CD4-positive, CD25-positive, alpha-beta regulatory T cell (primary cell): ENCODE measurements at regions not wholly inside any gene's neighbourhood (a gene's known extent, or its start where the extent isn't known, plus 50 kb on each side); places are given as distances from the start of the nearest gene placed in this dataset.

Source experiments
- ATAC-seq, 2 donors: fragments of 150-1000 bp; cut with Tn5 transposase; one replicate each; pipeline ENCODE4 v1.10.0; 2021; ENCODE audit warnings: low read depth in 2 of 2, moderate number of reproducible peaks in 2 of 2, moderate library complexity in 1 of 2
- DNase-seq, 3 donors: peaks; one replicate each; pipeline versions ENCODE4 v3.0.0 to v3.0.0-alpha.2; 2012 to 2022; ENCODE audit warnings: mixed read lengths in 1 of 3
- H3K27ac ChIP-seq: one replicate; pipeline ENCODE4 v1.7.0; 2013; ENCODE audit warnings: mild to moderate bottlenecking, low read length; ENCODE audit not compliant: insufficient read depth, poor library complexity, severe bottlenecking
- H3K27me3 ChIP-seq: one replicate; pipeline ENCODE4 v1.7.0; 2013; ENCODE audit warnings: low read length; ENCODE audit not compliant: control insufficient read depth, insufficient read depth
- H3K36me3 ChIP-seq: one replicate; pipeline ENCODE4 v1.7.0; 2013; ENCODE audit warnings: mild to moderate bottlenecking, low read length, moderate library complexity; ENCODE audit not compliant: control insufficient read depth, insufficient read depth
- H3K4me1 ChIP-seq: 2 replicates; pipeline ENCODE4 v1.7.0; 2013; ENCODE audit warnings: mild to moderate bottlenecking, low read length; ENCODE audit not compliant: insufficient read depth, control insufficient read depth, poor library complexity, severe bottlenecking
- H3K4me3 ChIP-seq: one replicate; pipeline ENCODE4 v1.7.0; 2013; ENCODE audit warnings: low read depth, mild to moderate bottlenecking, low read length, moderate library complexity
- H3K9me3 ChIP-seq, 2 experiments: 1 replicate in 1 of 2; 2 replicates in 1 of 2; pipeline ENCODE4 v1.7.0; 2013; ENCODE audit warnings: low read length in 2 of 2, mild to moderate bottlenecking in 1 of 2, moderate library complexity in 1 of 2; ENCODE audit not compliant: control insufficient read depth in 2 of 2
- H3K27ac Mint-ChIP-seq, 3 donors: one replicate each; pipeline ENCODE4 v1.8.0; 2020 to 2022; ENCODE audit warnings: mild to moderate bottlenecking in 3 of 3, mixed read lengths in 3 of 3, moderate library complexity in 2 of 3
- H3K27me3 Mint-ChIP-seq: one replicate; pipeline ENCODE4 v1.8.0; 2022; ENCODE audit warnings: mild to moderate bottlenecking, mixed read lengths
- H3K36me3 Mint-ChIP-seq: one replicate; pipeline ENCODE4 v1.8.0; 2020; ENCODE audit warnings: mixed read lengths
- H3K4me1 Mint-ChIP-seq, 4 donors: one replicate each; pipeline ENCODE4 v1.8.0; 2020 to 2022; ENCODE audit warnings: mixed read lengths in 4 of 4, mild to moderate bottlenecking in 1 of 4
- H3K4me3 Mint-ChIP-seq, 4 donors: one replicate each; pipeline ENCODE4 v1.8.0; 2020 to 2022; ENCODE audit warnings: mild to moderate bottlenecking in 4 of 4, mixed read lengths in 4 of 4, moderate library complexity in 3 of 4
- H3K9me3 Mint-ChIP-seq, 7 donors: one replicate each; pipeline ENCODE4 v1.8.0; 2020 to 2022; ENCODE audit warnings: mixed read lengths in 7 of 7, mild to moderate bottlenecking in 3 of 7, moderate library complexity in 2 of 7

DNA sequence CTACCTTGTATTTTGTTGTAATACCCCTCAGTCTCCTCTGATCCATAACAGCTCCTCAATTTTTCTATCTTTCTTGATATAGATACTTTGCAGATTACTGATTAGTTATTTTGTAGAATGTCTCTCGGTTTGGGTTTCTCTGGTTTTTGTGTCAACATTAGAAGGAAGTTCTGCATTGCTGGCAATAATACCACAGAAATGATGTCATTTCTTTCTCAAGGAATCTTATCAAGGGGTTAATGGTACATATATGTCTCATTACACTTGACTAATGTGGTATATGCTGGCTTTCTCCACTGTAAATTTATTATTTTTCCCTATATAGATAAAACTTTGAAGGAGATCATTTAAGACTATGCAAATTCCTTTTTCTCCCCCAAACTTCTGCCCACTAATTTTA is 183.6 kb upstream of the DKK2 start:
- no peaks in the 10 kb centered on the region for H3K27me3 Mint-ChIP-seq
- H3K4me1 Mint-ChIP-seq = no peaks in the 10 kb centered on the region
- H3K4me3 Mint-ChIP-seq = no peak overlapping the region
- no peaks in the 10 kb centered on the region for H3K4me1 ChIP-seq
- H3K4me3 ChIP-seq = no peak overlapping the region
- ATAC-seq = no peak
- H3K27ac Mint-ChIP-seq = no peak overlapping the region
- H3K36me3 ChIP-seq = no peaks in the 10 kb centered on the region
- no peaks in the 10 kb centered on the region for H3K9me3 ChIP-seq
- peaks cover 0 to 9% (median 0%) of the 10 kb centered on the region in 7 donors for H3K9me3 Mint-ChIP-seq
- no peaks in the 10 kb centered on the region for H3K27me3 ChIP-seq
- DNase-seq = no peak
- H3K27ac ChIP-seq = no peak overlapping the region
- no peaks in the 10 kb centered on the region for H3K36me3 Mint-ChIP-seq

DNA sequence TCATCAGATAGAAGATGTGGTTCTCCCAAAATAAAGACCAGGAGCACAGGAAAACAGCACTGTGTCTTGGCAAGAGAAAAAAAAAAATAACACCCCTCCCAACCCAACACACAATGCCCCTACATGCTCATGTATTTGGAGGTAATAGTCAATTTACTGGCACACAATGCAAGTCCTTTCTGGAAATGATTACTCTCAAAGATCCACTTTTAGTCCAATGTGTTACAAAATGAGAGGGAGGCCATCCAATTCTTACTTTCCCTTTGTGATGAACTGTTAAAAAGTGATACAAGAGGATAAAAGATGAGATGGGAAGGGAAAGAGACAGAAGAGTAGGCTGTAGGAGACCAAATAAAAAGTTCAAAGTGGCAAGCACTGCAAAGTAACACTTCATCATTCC is 180.3 kb upstream of the DKK2 start:
- no peaks in the 10 kb centered on the region for H3K36me3 Mint-ChIP-seq
- H3K27me3 Mint-ChIP-seq = no peaks in the 10 kb centered on the region
- H3K4me3 Mint-ChIP-seq = no peak overlapping the region
- Histone ChIP-seq H3K4me3 (no peak overlapping the region), H3K9me3 (no peaks in the 10 kb centered on the region), H3K36me3 (no peaks in the 10 kb centered on the region), H3K27me3 (no peaks in the 10 kb centered on the region), H3K4me1 (no peaks in the 10 kb centered on the region), H3K27ac (no peak overlapping the region)
- peaks cover 0 to 6% (median 0%) of the 10 kb centered on the region in 7 donors for H3K9me3 Mint-ChIP-seq
- no peak for DNase-seq
- ATAC-seq = no peak
- no peaks in the 10 kb centered on the region for H3K4me1 Mint-ChIP-seq
- no peak overlapping the region for H3K27ac Mint-ChIP-seq

DNA sequence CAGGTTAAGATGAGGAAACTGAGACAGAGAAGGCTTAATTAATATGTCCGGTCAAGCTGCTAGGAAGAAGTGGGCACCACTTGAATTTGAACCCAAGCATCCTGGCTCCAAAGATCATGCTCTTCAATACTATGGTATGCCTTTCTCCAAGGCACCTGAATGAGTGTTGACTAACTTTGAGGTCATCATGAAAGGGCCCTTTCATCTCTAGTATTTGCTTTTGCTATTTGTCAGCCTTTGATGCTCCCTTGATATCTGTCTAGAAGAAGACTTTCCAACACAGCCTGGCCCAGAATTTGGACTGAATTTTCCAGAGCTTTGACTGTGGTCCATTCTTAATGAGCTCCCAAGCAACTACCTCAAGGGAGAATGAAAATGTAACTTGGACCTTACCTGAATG is 179.1 kb upstream of the DKK2 start:
- H3K36me3 Mint-ChIP-seq = no peaks in the 10 kb centered on the region
- DNase-seq (no peak), ATAC-seq (no peak)
- no peaks in the 10 kb centered on the region for H3K4me1 ChIP-seq
- no peaks in the 10 kb centered on the region for H3K4me1 Mint-ChIP-seq
- no peak overlapping the region for H3K27ac Mint-ChIP-seq
- H3K9me3 Mint-ChIP-seq = peaks cover 0 to 6% (median 0%) of the 10 kb centered on the region in 7 donors
- no peak overlapping the region for H3K4me3 ChIP-seq
- no peak overlapping the region for H3K27ac ChIP-seq
- H3K36me3 ChIP-seq = no peaks in the 10 kb centered on the region
- H3K9me3 ChIP-seq = no peaks in the 10 kb centered on the region
- no peak overlapping the region for H3K4me3 Mint-ChIP-seq
- no peaks in the 10 kb centered on the region for H3K27me3 Mint-ChIP-seq
- no peaks in the 10 kb centered on the region for H3K27me3 ChIP-seq

DNA sequence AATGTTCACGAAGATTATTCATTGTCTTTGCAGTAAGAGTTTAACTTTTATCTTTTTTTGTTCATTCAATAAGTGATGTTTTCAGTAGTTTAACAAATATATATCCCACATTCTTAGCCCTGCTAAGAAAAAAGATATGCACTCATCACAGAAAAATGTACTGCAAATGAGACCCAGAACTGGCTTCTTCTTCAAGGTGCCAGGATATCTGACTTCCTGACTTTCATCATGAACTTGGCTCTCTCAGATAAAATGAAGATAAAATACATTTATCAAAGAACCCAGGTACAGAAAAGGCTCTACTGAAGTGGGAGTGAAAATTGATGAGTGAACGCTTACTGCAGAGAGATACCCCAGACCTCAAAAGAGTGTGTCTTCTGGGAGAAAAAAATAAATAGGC is 177.8 kb upstream of the DKK2 start:
- H3K9me3 ChIP-seq = no peaks in the 10 kb centered on the region
- no peak overlapping the region for H3K4me3 ChIP-seq
- no peak for DNase-seq
- no peak for ATAC-seq
- no peaks in the 10 kb centered on the region for H3K27me3 ChIP-seq
- H3K36me3 Mint-ChIP-seq = no peaks in the 10 kb centered on the region
- no peaks in the 10 kb centered on the region for H3K4me1 Mint-ChIP-seq
- H3K4me1 ChIP-seq = no peaks in the 10 kb centered on the region
- no peaks in the 10 kb centered on the region for H3K27me3 Mint-ChIP-seq
- H3K4me3 Mint-ChIP-seq = no peak overlapping the region
- H3K27ac ChIP-seq = no peak overlapping the region
- no peak overlapping the region for H3K27ac Mint-ChIP-seq
- H3K9me3 Mint-ChIP-seq = peaks cover 0 to 4% (median 0%) of the 10 kb centered on the region in 7 donors
- H3K36me3 ChIP-seq = no peaks in the 10 kb centered on the region

DNA sequence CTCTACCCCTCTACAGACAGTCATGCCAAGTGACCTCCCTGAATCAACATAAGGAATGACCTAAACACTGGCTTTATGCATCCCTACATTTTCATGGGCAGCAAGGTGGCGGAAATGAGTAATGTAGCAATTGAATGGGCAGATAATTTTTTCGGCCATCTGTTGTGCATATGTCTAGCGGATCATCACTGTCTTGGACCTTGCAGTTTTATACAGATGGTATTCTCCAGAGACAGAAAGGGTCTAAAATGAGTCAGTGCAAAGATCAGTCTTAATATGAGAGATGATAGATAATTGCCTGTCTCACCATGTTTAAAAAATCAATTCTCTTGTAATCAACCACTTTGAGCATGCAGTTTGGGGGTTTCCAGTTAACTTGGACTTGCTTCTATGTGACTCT is 177.3 kb upstream of the DKK2 start:
- Histone ChIP-seq H3K4me3 (no peak overlapping the region), H3K27ac (no peak overlapping the region), H3K9me3 (no peaks in the 10 kb centered on the region), H3K36me3 (no peaks in the 10 kb centered on the region), H3K4me1 (no peaks in the 10 kb centered on the region), H3K27me3 (no peaks in the 10 kb centered on the region)
- no peak overlapping the region for H3K4me3 Mint-ChIP-seq
- no peak overlapping the region for H3K27ac Mint-ChIP-seq
- H3K36me3 Mint-ChIP-seq = no peaks in the 10 kb centered on the region
- DNase-seq = no peak
- no peaks in the 10 kb centered on the region for H3K27me3 Mint-ChIP-seq
- ATAC-seq = no peak
- no peaks in the 10 kb centered on the region for H3K4me1 Mint-ChIP-seq
- peaks cover 0 to 3% (median 0%) of the 10 kb centered on the region in 7 donors for H3K9me3 Mint-ChIP-seq

DNA sequence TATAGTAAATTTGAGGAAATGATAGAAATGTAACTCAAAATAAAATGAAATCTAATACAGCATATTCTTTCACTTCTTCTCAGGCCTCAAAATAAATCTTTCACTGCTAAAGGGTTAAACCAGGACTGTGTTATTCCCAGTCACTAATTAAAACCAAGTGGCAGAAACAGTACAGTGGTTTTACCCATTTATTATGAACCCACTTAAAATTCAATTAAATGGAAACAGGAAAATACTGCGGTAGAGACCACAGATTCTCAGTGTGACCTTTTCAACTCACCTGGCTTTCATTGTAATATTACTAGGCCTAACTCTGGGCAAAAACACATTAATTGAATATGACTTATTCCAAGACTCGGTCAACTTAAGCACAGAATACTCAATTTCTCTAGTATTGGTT is 176.5 kb upstream of the DKK2 start:
- H3K27ac ChIP-seq = no peak overlapping the region
- H3K27me3 ChIP-seq = no peaks in the 10 kb centered on the region
- no peaks in the 10 kb centered on the region for H3K9me3 ChIP-seq
- H3K36me3 Mint-ChIP-seq = no peaks in the 10 kb centered on the region
- ATAC-seq (no peak), DNase-seq (no peak)
- H3K36me3 ChIP-seq = no peaks in the 10 kb centered on the region
- H3K4me3 Mint-ChIP-seq = no peak overlapping the region
- no peaks in the 10 kb centered on the region for H3K27me3 Mint-ChIP-seq
- no peaks in the 10 kb centered on the region for H3K4me1 Mint-ChIP-seq
- no peak overlapping the region for H3K27ac Mint-ChIP-seq
- peaks cover 0 to 3% (median 0%) of the 10 kb centered on the region in 7 donors for H3K9me3 Mint-ChIP-seq
- H3K4me3 ChIP-seq = no peak overlapping the region
- no peaks in the 10 kb centered on the region for H3K4me1 ChIP-seq

DNA sequence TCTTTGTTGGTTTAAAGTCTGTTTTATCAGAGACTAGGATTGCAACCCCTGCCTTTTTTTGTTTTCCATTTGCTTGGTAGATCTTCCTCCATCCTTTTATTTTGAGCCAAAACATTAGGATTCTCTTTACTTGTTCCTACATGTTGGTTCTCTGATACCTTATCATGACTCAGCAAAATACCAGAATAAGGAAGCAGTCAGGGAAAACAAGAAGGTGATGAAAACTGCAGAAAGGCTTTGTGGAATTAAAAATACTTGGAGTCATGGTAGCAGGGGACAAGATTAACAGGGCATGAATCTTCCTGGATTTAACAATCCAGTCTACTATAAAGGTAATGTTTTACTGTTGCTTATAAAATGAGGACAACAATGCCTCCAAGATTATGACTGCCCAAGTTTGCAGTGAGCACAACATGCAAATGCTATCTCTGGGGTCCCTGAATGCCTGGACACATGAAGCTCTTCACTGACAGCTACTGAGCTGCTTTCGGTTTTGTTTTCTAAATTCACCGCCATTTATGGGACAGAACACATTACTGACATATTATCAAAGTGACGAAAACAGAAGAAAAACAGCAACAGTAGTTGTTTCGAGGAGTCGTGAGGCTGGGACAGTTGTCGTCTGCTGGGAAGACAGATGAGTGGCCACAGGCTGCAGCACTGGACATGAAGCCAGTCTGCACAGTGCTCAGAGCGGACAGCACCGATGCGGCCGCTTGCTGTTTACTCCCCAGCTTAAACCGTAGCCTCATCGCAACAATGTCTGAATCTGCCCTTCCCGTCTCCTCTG is 174.5 kb upstream of the DKK2 start:
- H3K9me3 ChIP-seq = no peaks in the 10 kb centered on the region
- Mint-ChIP-seq H3K9me3 (peaks cover 0 to 2% (median 0%) of the 10 kb centered on the region in 7 donors), H3K4me1 (no peaks in the 10 kb centered on the region), H3K36me3 (no peaks in the 10 kb centered on the region), H3K27ac (no peak overlapping the region), H3K27me3 (no peaks in the 10 kb centered on the region), H3K4me3 (no peak overlapping the region)
- no peaks in the 10 kb centered on the region for H3K4me1 ChIP-seq
- no peak overlapping the region for H3K4me3 ChIP-seq
- ATAC-seq = no peak
- no peak overlapping the region for H3K27ac ChIP-seq
- no peaks in the 10 kb centered on the region for H3K27me3 ChIP-seq
- no peak for DNase-seq
- H3K36me3 ChIP-seq = no peaks in the 10 kb centered on the region

DNA sequence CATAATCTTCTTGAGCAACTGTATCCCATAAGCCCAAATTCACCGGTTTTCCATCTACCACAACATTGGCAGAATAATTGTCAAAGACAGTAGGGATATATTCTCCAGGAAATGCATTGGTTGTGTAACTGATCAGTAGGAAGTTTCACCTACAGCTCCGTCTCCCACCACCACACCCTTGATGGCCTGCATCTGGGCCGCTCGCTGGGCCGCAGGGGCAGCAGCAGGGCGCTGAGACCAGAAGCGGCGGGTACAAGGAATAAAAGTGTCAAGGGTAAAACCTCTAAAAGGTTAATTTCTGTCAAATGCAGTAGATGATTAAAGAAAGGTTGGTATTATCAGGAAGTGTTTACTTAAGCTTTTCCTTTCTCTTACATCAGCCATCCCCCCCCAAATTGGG is 167.6 kb upstream of the DKK2 start:
- Histone ChIP-seq H3K36me3 (no peaks in the 10 kb centered on the region), H3K4me1 (no peaks in the 10 kb centered on the region), H3K27ac (no peak overlapping the region), H3K4me3 (no peak overlapping the region), H3K9me3 (no peaks in the 10 kb centered on the region), H3K27me3 (no peaks in the 10 kb centered on the region)
- Mint-ChIP-seq H3K36me3 (no peaks in the 10 kb centered on the region), H3K27ac (no peak overlapping the region), H3K9me3 (peaks cover 0 to 2% (median 0%) of the 10 kb centered on the region in 7 donors), H3K4me1 (no peaks in the 10 kb centered on the region), H3K4me3 (no peak overlapping the region), H3K27me3 (no peaks in the 10 kb centered on the region)
- DNase-seq = no peak
- no peak for ATAC-seq
